HepG2 (cell line): ENCODE measurements at regions not wholly inside any gene's neighbourhood (a gene's known extent, or its start where the extent isn't known, plus 50 kb on each side); places are given as distances from the start of the nearest gene placed in this dataset.
A peak's percentile ranks its signal among the peaks of the same experiment; 100 is the strongest.

Source experiments
- ATAC-seq: fragments of 200-7000 bp; cut with Tn5 transposase; 3 replicates; pipeline ENCODE4 v1.9.1; 2020; ENCODE audit warnings: mild to moderate bottlenecking, moderate library complexity
- BruUV-seq: library from RNA; stranded (reverse); fragments of 400-500 nt; replicated peaks from 2 replicates; lab custom pipeline; 2021; lab: Mats Ljungman, UMichigan
- CTCF ChIA-PET: fragments of 300-600 bp; formaldehyde crosslinking; extraction: SDS; loops from one replicate; lab custom pipeline; 2021; ENCODE audit warnings: low total read pairs, inconsistent platforms, low intra/inter-chr PET ratio; lab: Yijun Ruan, JAX
- POLR2A ChIA-PET: fragments of 350-600 bp; sonication (Branson Sonifier 250); formaldehyde crosslinking; loops from one replicate; lab custom pipeline; 2020; ENCODE audit warnings: antibody characterized with exemption, inconsistent platforms; lab: Yijun Ruan, JAX
- DNase-seq: peaks from one replicate; pipeline ENCODE4 v3.0.0-alpha.2; 2015; ENCODE audit warnings: low spot score
- FAIRE-seq: peaks from 3 replicates; lab custom pipeline; 2011; peaks lifted over from hg19 to GRCh38; lab: Jason Lieb, UNC
- H2AFZ ChIP-seq: one replicate; pipeline ENCODE4 v1.6.1; 2011; ENCODE audit warnings: low read length, inconsistent platforms
- H3K27ac ChIP-seq: fragments of 300-600 bp; 3 replicates; pipeline ENCODE4 v1.8.0; 2011; ENCODE audit warnings: mixed run types, mild to moderate bottlenecking, mixed read lengths, low read length, inconsistent platforms; ENCODE audit not compliant: insufficient read depth; ENCODE audit errors: extremely low read length
- H3K27me3 ChIP-seq, 2 experiments: fragments of 200-600 bp in 1 of 2; 2 replicates in 1 of 2; 3 replicates in 1 of 2; pipeline versions ENCODE4 v1.6.0 to v1.8.0; 2011; ENCODE audit warnings: low read length in 2 of 2, mild to moderate bottlenecking in 2 of 2, moderate library complexity in 2 of 2, inconsistent platforms in 1 of 2; ENCODE audit not compliant: insufficient read depth in 2 of 2, control insufficient read depth in 1 of 2
- H3K36me3 ChIP-seq, 2 experiments: fragments of 200-600 bp in 1 of 2; replicated peaks in 1 of 2; 2 replicates in 1 of 2; 3 replicates in 1 of 2; pipeline versions ENCODE4 v1.5.1 to v1.8.0; 2011; ENCODE audit warnings: low read length in 2 of 2, inconsistent platforms in 1 of 2; ENCODE audit not compliant: insufficient read depth in 2 of 2, control insufficient read depth in 1 of 2
- H3K4me1 ChIP-seq: 2 replicates; pipeline ENCODE4 v1.5.1; 2012; ENCODE audit warnings: low read length, inconsistent platforms; ENCODE audit not compliant: insufficient read depth
- H3K4me2 ChIP-seq: 2 replicates; pipeline ENCODE4 v1.6.0; 2011; ENCODE audit warnings: low read depth, low read length, inconsistent platforms
- H3K4me3 ChIP-seq, 3 experiments: fragments of 200-600 bp in 1 of 3; sonication (generic), shearing (Covaris generic) in 1 of 3; replicated peaks in 1 of 3; 2 replicates each; pipeline ENCODE4 v1.5.1; 2011 to 2016; ENCODE audit warnings: low read length in 3 of 3, inconsistent platforms in 2 of 3, low read depth in 2 of 3, mild to moderate bottlenecking in 2 of 3, control low read depth in 1 of 3, mixed read lengths in 1 of 3; ENCODE audit not compliant: insufficient read depth in 1 of 3
- H3K79me2 ChIP-seq: one replicate; pipeline ENCODE4 v1.6.1; 2011; ENCODE audit warnings: low read length, inconsistent platforms; ENCODE audit not compliant: insufficient read depth
- H3K9ac ChIP-seq: 2 replicates; pipeline ENCODE4 v1.6.0; 2011; ENCODE audit warnings: mild to moderate bottlenecking, low read depth, low read length, inconsistent platforms; ENCODE audit not compliant: insufficient read depth
- H3K9me3 ChIP-seq: 2 replicates; pipeline ENCODE4 v1.5.1; 2012; ENCODE audit warnings: mild to moderate bottlenecking, low read length
- H4K20me1 ChIP-seq: 2 replicates; pipeline ENCODE4 v1.6.0; 2011; ENCODE audit warnings: inconsistent platforms, mild to moderate bottlenecking, low read length, moderate library complexity; ENCODE audit not compliant: insufficient read depth
- ATM ChIP-seq: fragments of 450-650 bp; IDR thresholded peaks from 2 replicates; pipeline ENCODE4 v1.7.1; 2017; ENCODE audit warnings: mild to moderate bottlenecking, borderline replicate concordance
- HHEX ChIP-seq: IDR thresholded peaks from 2 replicates; pipeline ENCODE4 v1.6.1; 2016; ENCODE audit warnings: control low read depth
- MAFK ChIP-seq, 2 experiments: IDR thresholded peaks in 1 of 2; conservative IDR thresholded peaks in 1 of 2; 2 replicates each; pipeline ENCODE4 v1.6.1; 2011; ENCODE audit warnings: improper control_type of control experiment in 2 of 2, low read length in 2 of 2
- NCOR1 ChIP-seq: fragments of 200-600 bp; sonication (generic); IDR thresholded peaks from 2 replicates; pipeline ENCODE4 v1.7.0; 2017; ENCODE audit warnings: antibody characterized with exemption, low read length, borderline replicate concordance
- TBL1XR1 ChIP-seq: fragments of 150-350 bp; IDR thresholded peaks from 2 replicates; pipeline ENCODE4 v1.6.1; 2014; ENCODE audit warnings: borderline replicate concordance, low read length; ENCODE audit not compliant: partially characterized antibody
- ZNF501 ChIP-seq: sonication (generic); formaldehyde crosslinking; IDR thresholded peaks from 2 replicates; pipeline ENCODE4 v1.5.1; 2020; ENCODE audit warnings: mild to moderate bottlenecking, moderate library complexity, missing genetic modification reagents
- ZNF660 ChIP-seq: sonication (generic); formaldehyde crosslinking; IDR thresholded peaks from 2 replicates; pipeline ENCODE4 v1.5.1; 2020; ENCODE audit warnings: mild to moderate bottlenecking, low read depth, missing genetic modification reagents, borderline replicate concordance
- ZNF776 ChIP-seq: sonication (generic); formaldehyde crosslinking; IDR thresholded peaks from 2 replicates; pipeline ENCODE4 v1.4.0; 2020; ENCODE audit warnings: mild to moderate bottlenecking, missing genetic modification reagents
- whole genome bisulfite sequencing: methylation state at CpG from one replicate; pipeline ENCODE4 v1.1.6; 2017; ENCODE audit warnings: low lambda C conversion rate; 5-methylcytosine and 5-hydroxymethylcytosine counted together
- in situ Hi-C: cut with HindIII; loops from 2 replicates; pipeline ENCODE4 v1.10.0; 2017; ENCODE audit warnings: low pct_unique_long_range_greater_than_20kb; ENCODE audit not compliant: extremely low pct_ligation_motif_present
- intact Hi-C: fragments of 100-400 bp; cut with micrococcal nuclease; formaldehyde crosslinking; loops from one replicate; pipeline ENCODE4 v1.10.0; 2022; ENCODE audit not compliant: unreplicated experiment
- TF ChIP-seq, protein P1 (sequence below): IDR thresholded peaks from 2 replicates; pipeline ENCODE4 v1.6.1; 2016; ENCODE audit warnings: control low read depth
- TF ChIP-seq, protein P2 (sequence below): sonication (generic); formaldehyde crosslinking; IDR thresholded peaks from 2 replicates; pipeline ENCODE4; 2020; ENCODE audit warnings: missing genetic modification reagents, mild to moderate bottlenecking, borderline replicate concordance
- TF ChIP-seq, protein P3 (sequence below): sonication (generic); formaldehyde crosslinking; IDR thresholded peaks from 2 replicates; pipeline ENCODE4 v1.4.0; 2020; ENCODE audit warnings: missing genetic modification reagents, low read depth, mild to moderate bottlenecking, borderline replicate concordance
- TF ChIP-seq, protein P4 (sequence below): sonication (generic); formaldehyde crosslinking; IDR thresholded peaks from 2 replicates; pipeline ENCODE4 v1.5.0; 2020; ENCODE audit warnings: missing genetic modification reagents

DNA sequence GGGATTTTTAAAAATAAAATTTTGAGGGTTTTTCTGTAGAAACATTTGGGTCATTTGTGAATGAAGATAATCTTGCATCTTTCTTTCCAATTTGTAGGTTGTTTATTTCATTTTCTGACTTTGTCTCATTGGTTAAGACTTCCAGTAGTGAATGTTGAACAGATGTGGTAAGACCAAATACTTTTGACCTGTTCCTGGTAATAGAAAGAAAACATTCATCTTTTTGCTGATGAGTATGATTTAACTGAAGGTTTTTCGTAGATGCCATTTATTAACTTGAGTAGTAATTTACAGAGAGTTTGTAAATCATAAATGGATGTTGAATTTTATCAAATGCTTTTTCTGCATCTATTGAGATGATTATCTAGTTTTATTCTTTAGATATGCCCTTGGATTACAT lies 416.1 kb upstream of the CITED2 start:
- CTCF ChIA-PET: no interaction called here
- TF ChIP-seq, protein P1, sequence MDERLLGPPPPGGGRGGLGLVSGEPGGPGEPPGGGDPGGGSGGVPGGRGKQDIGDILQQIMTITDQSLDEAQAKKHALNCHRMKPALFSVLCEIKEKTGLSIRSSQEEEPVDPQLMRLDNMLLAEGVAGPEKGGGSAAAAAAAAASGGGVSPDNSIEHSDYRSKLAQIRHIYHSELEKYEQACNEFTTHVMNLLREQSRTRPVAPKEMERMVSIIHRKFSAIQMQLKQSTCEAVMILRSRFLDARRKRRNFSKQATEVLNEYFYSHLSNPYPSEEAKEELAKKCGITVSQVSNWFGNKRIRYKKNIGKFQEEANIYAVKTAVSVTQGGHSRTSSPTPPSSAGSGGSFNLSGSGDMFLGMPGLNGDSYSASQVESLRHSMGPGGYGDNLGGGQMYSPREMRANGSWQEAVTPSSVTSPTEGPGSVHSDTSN (CRISPR knock-in tag): no peak
- peak; percentile 41 to 47; a peak in 2 of 4 replicates for TF ChIP-seq MAFK (conservative IDR thresholded peaks at IDR 0.05 in 1 of 2, IDR thresholded peaks at IDR 0.05 in 1 of 2; ENCODE audit: low read length in 2 of 2)
- TF ChIP-seq, all 625 proteins: peak for 1
- Histone ChIP-seq H3K4me2 (no peak overlapping the region), H3K36me3 (no peaks in the 10 kb centered on the region), H3K9ac (no peak overlapping the region), H3K79me2 (no peaks in the 10 kb centered on the region), H4K20me1 (no peaks in the 10 kb centered on the region), H2AFZ (no peak overlapping the region), H3K27me3 (no peaks in the 10 kb centered on the region), H3K27ac (no peak overlapping the region), H3K9me3 (peaks cover 17% of the 10 kb centered on the region; the same call in 1 of the 2 replicates), H3K4me1 (no peaks in the 10 kb centered on the region), H3K4me3 (no peak overlapping the region)
- ATAC-seq (no peak), FAIRE-seq (no peak), DNase-seq (no peak)
- no TSS peak for BruUV-seq
- WGBS: 0% methylated on average over 1 of the region's 1 CpG
- in situ Hi-C loops (no loop called here), intact Hi-C loops (no loop called here)
- POLR2A ChIA-PET: no interaction called here

DNA sequence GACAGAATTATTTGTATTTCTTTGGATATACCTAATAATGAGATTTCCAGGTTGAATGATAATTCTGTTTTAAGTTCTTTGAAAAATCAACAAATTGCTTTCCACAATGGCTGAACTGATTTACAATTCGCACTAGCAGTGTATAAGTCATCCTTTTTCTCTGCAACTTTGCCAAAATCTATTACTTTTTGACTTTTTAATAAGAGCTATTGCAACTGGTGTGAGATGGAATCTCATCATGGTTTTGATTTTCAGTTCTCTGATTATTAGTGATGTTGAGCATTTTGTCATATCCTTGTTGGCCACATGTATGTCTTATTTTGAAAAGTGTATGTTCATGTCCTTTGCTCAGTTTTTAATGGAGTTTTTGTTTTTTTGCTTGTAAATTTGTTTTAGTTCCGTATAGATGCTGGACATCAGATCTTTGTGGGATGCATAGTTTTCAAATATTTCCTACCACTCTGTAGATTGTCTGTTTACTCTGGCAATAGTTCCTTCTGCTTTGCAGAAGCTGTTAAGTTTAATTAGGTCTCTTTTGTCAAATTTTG lies 409.8 kb upstream of the CITED2 start:
- DNase-seq (no peak), ATAC-seq (no peak), FAIRE-seq (peak; percentile 30)
- WGBS: 29% methylated on average over 2 of the region's 2 CpGs
- Histone ChIP-seq H3K4me2 (no peak overlapping the region), H3K9me3 (peaks cover 17% of the 10 kb centered on the region; the same call in 1 of the 2 replicates), H3K79me2 (no peaks in the 10 kb centered on the region), H3K4me1 (no peaks in the 10 kb centered on the region), H4K20me1 (no peaks in the 10 kb centered on the region), H3K27ac (no peak overlapping the region), H3K27me3 (no peaks in the 10 kb centered on the region), H2AFZ (no peak overlapping the region), H3K4me3 (no peak overlapping the region), H3K36me3 (no peaks in the 10 kb centered on the region), H3K9ac (no peak overlapping the region)
- intact Hi-C loops: no loop called here
- no TSS peak for BruUV-seq
- in situ Hi-C loops: no loop called here
- POLR2A ChIA-PET: no interaction called here
- CTCF ChIA-PET: no interaction called here
- no peak for TF ChIP-seq NCOR1
- TF ChIP-seq, protein P2, sequence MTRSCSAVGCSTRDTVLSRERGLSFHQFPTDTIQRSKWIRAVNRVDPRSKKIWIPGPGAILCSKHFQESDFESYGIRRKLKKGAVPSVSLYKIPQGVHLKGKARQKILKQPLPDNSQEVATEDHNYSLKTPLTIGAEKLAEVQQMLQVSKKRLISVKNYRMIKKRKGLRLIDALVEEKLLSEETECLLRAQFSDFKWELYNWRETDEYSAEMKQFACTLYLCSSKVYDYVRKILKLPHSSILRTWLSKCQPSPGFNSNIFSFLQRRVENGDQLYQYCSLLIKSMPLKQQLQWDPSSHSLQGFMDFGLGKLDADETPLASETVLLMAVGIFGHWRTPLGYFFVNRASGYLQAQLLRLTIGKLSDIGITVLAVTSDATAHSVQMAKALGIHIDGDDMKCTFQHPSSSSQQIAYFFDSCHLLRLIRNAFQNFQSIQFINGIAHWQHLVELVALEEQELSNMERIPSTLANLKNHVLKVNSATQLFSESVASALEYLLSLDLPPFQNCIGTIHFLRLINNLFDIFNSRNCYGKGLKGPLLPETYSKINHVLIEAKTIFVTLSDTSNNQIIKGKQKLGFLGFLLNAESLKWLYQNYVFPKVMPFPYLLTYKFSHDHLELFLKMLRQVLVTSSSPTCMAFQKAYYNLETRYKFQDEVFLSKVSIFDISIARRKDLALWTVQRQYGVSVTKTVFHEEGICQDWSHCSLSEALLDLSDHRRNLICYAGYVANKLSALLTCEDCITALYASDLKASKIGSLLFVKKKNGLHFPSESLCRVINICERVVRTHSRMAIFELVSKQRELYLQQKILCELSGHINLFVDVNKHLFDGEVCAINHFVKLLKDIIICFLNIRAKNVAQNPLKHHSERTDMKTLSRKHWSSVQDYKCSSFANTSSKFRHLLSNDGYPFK (CRISPR knock-in tag): no peak
- TF ChIP-seq ZNF501: no peak
- TF ChIP-seq, protein P3, sequence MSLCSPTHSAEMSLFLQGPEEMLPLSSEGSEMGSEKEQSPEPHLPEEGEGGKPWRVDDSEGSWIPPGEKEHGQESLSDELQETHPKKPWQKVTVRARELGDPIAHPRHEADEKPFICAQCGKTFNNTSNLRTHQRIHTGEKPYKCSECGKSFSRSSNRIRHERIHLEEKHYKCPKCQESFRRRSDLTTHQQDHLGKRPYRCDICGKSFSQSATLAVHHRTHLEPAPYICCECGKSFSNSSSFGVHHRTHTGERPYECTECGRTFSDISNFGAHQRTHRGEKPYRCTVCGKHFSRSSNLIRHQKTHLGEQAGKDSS (CRISPR knock-in tag): no peak
- no peak for TF ChIP-seq TBL1XR1
- TF ChIP-seq, protein P4, sequence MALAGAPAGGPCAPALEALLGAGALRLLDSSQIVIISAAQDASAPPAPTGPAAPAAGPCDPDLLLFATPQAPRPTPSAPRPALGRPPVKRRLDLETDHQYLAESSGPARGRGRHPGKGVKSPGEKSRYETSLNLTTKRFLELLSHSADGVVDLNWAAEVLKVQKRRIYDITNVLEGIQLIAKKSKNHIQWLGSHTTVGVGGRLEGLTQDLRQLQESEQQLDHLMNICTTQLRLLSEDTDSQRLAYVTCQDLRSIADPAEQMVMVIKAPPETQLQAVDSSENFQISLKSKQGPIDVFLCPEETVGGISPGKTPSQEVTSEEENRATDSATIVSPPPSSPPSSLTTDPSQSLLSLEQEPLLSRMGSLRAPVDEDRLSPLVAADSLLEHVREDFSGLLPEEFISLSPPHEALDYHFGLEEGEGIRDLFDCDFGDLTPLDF (CRISPR knock-in tag): no peak
- no peak for TF ChIP-seq HHEX
- no peak for TF ChIP-seq ZNF776
- TF ChIP-seq ZNF660 (CRISPR knock-in tag): no peak
- TF ChIP-seq ATM: no peak
